Neutrophil (primary cell): ENCODE measurements at regions not wholly inside any gene's neighbourhood (a gene's known extent, or its start where the extent isn't known, plus 50 kb on each side); places are given as distances from the start of the nearest gene placed in this dataset.

Source experiments
- H3K27ac ChIP-seq: fragments of 200-600 bp; sonication (generic); 2 replicates; pipeline ENCODE4 v1.5.1; 2016; ENCODE audit warnings: mild to moderate bottlenecking, moderate library complexity
- H3K27me3 ChIP-seq: fragments of 200-600 bp; sonication (generic); 2 replicates; pipeline ENCODE4 v1.6.0; 2016; ENCODE audit warnings: mild to moderate bottlenecking
- H3K36me3 ChIP-seq: fragments of 200-600 bp; sonication (generic); 2 replicates; pipeline ENCODE4 v1.5.1; 2017
- H3K4me1 ChIP-seq, 2 experiments: fragments of 200-600 bp in 1 of 2; sonication (generic) in 1 of 2; 1 replicate in 1 of 2; 2 replicates in 1 of 2; pipeline versions ENCODE4 v1.5.1 to v1.6.1; 2013 to 2016; ENCODE audit warnings: low read depth in 1 of 2, low read length in 1 of 2, mild to moderate bottlenecking in 1 of 2, moderate library complexity in 1 of 2; ENCODE audit not compliant: control insufficient read depth in 1 of 2, insufficient read depth in 1 of 2
- H3K4me3 ChIP-seq, 2 experiments: fragments of 200-600 bp in 1 of 2; sonication (generic) in 1 of 2; 1 replicate in 1 of 2; 2 replicates in 1 of 2; pipeline ENCODE4 v1.5.1; 2013 to 2016; ENCODE audit warnings: low read depth in 1 of 2, low read length in 1 of 2, mild to moderate bottlenecking in 1 of 2, moderate library complexity in 1 of 2
- H3K9me3 ChIP-seq: fragments of 200-600 bp; sonication (generic); 2 replicates; pipeline ENCODE4 v1.5.1; 2016
- CTCF ChIP-seq: fragments of 200-600 bp; sonication (generic); IDR thresholded peaks from 2 replicates; pipeline ENCODE4 v1.5.1; 2016; ENCODE audit warnings: antibody characterized with exemption

- Histone ChIP-seq H3K9me3 (no peaks in the 10 kb centered on the region), H3K27me3 (no peaks in the 10 kb centered on the region), H3K36me3 (no peaks in the 10 kb centered on the region), H3K4me3 (peak overlapping the region in 1 of 2 experiments; percentile 4), H3K27ac (peak overlapping the region; percentile 78), H3K4me1 (peaks cover 58 to 64% of the 10 kb centered on the region in 2 experiments)
- TF ChIP-seq CTCF = no peak
Measured at GRCh38 chr6:15090745-15091384, 155.0 kb upstream of the JARID2 start.

GRCh38 chr6:15096894-15097837 lies 148.7 kb upstream of the JARID2 start:
- no peaks in the 10 kb centered on the region for H3K27me3 ChIP-seq
- H3K4me1 ChIP-seq = peaks cover 5 to 7% of the 10 kb centered on the region in 2 experiments
- TF ChIP-seq CTCF = no peak
- no peaks in the 10 kb centered on the region for H3K9me3 ChIP-seq
- no peak overlapping the region for H3K4me3 ChIP-seq
- no peaks in the 10 kb centered on the region for H3K36me3 ChIP-seq
- H3K27ac ChIP-seq = no peak overlapping the region

DNA sequence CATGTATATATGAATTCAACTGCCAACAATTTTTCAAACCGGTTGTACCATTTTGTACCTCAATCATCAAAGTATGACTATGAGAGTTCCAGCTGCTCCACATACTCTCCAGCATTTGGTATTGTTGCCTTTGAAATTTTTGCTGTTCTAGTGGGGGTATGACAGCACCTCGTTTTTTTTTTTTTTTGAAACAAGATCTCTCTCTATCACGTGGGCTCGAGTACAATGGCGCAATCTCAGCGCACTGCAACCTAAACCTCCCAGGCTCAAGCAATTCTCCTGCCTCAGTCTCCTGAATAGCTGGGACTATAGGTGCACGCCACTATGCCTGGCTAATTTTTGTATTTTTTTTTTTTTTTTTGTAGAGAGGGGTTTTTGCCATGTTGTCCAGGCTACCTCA lies 144.7 kb upstream of the JARID2 start:
- no peak overlapping the region for H3K4me3 ChIP-seq
- H3K9me3 ChIP-seq = no peaks in the 10 kb centered on the region
- H3K27me3 ChIP-seq = no peaks in the 10 kb centered on the region
- no peak overlapping the region for H3K27ac ChIP-seq
- no peaks in the 10 kb centered on the region for H3K4me1 ChIP-seq
- no peaks in the 10 kb centered on the region for H3K36me3 ChIP-seq
- no peak for TF ChIP-seq CTCF

DNA sequence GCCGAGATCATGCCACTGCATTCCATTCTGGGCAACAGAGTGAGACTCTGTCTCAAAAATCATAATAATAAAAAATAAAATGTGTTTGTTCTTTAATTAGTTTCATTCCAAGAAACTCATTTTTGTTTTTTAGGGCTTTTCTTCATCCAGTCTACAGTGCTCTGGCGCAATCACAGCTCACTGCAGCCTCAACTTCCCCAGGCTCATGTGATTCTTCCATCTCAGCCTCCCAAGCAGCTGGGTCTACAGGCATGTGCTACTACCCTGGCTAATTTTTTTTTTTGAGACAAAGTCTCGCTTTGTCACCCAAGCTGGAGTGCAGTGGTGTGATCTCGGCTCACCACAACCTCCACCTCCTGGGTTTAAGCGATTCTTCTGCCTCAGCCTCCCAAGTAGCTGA lies 143.6 kb upstream of the JARID2 start:
- H3K4me1 ChIP-seq = no peaks in the 10 kb centered on the region
- no peak for TF ChIP-seq CTCF
- H3K36me3 ChIP-seq = no peaks in the 10 kb centered on the region
- H3K4me3 ChIP-seq = no peak overlapping the region
- H3K27me3 ChIP-seq = no peaks in the 10 kb centered on the region
- H3K27ac ChIP-seq = no peak overlapping the region
- H3K9me3 ChIP-seq = no peaks in the 10 kb centered on the region

- Histone ChIP-seq H3K36me3 (no peaks in the 10 kb centered on the region), H3K27ac (no peak overlapping the region), H3K4me1 (peaks cover 19 to 20% of the 10 kb centered on the region in 2 experiments), H3K27me3 (no peaks in the 10 kb centered on the region), H3K4me3 (no peak overlapping the region), H3K9me3 (no peaks in the 10 kb centered on the region)
- TF ChIP-seq CTCF = no peak
Measured at GRCh38 chr6:15106958-15107643, 138.8 kb upstream of the JARID2 start.
